CD4-positive, alpha-beta T cell (primary cell): ENCODE measurements at regions not wholly inside any gene's neighbourhood (a gene's known extent, or its start where the extent isn't known, plus 50 kb on each side); places are given as distances from the start of the nearest gene placed in this dataset.

Source experiments
- ATAC-seq: fragments of 200-7000 bp; cut with Tn5 transposase; one replicate; pipeline ENCODE4 v1.10.0; 2022; ENCODE audit warnings: mild to moderate bottlenecking; ENCODE audit not compliant: poor library complexity
- CTCF ChIA-PET: fragments of 350-600 bp; sonication (Branson Sonifier 250); formaldehyde crosslinking; loops from one replicate; lab custom pipeline; 2021; ENCODE audit warnings: antibody characterized with exemption, inconsistent platforms; lab: Charles Lee
- POLR2A ChIA-PET: fragments of 350-600 bp; sonication (Branson Sonifier 250); formaldehyde crosslinking; loops from one replicate; lab custom pipeline; 2021; ENCODE audit warnings: antibody characterized with exemption, inconsistent platforms; lab: Charles Lee
- DNase-seq, 14 experiments: peaks; one replicate each; pipeline ENCODE4 v3.0.0-alpha.2; 2013 to 2020; ENCODE audit warnings: mixed read lengths in 2 of 14
- H3K27ac ChIP-seq, 2 donors: one replicate each; pipeline versions ENCODE4 v1.5.1 to v1.7.0; 2013; ENCODE audit warnings: low read length in 2 of 2, low read depth in 1 of 2, mild to moderate bottlenecking in 1 of 2
- H3K27me3 ChIP-seq, 2 experiments: 1 replicate in 1 of 2; 2 replicates in 1 of 2; pipeline versions ENCODE4 v1.6.1 to v1.7.0; 2013; ENCODE audit warnings: low read length in 2 of 2, control low read depth in 1 of 2, mild to moderate bottlenecking in 1 of 2, moderate library complexity in 1 of 2; ENCODE audit not compliant: insufficient read depth in 2 of 2, control insufficient read depth in 1 of 2
- H3K36me3 ChIP-seq: one replicate; pipeline ENCODE4 v1.6.1; 2013; ENCODE audit warnings: low read length, control low read depth; ENCODE audit not compliant: insufficient read depth
- H3K4me1 ChIP-seq: one replicate; pipeline ENCODE4 v1.6.1; 2013; ENCODE audit warnings: low read length, control low read depth; ENCODE audit not compliant: insufficient read depth
- H3K4me3 ChIP-seq: one replicate; pipeline ENCODE4 v1.5.1; 2013; ENCODE audit warnings: mild to moderate bottlenecking, low read length, moderate library complexity
- H3K9me3 ChIP-seq, 2 experiments: 1 replicate in 1 of 2; 2 replicates in 1 of 2; pipeline versions ENCODE4 v1.6.1 to v1.7.0; 2013; ENCODE audit warnings: low read length in 2 of 2, mild to moderate bottlenecking in 2 of 2, control low read depth in 1 of 2, moderate library complexity in 1 of 2; ENCODE audit not compliant: control insufficient read depth in 1 of 2, insufficient read depth in 1 of 2
- H3K27ac Mint-ChIP-seq: one replicate; pipeline ENCODE4 v1.8.0; 2020; ENCODE audit warnings: mixed read lengths
- H3K27me3 Mint-ChIP-seq: one replicate; pipeline ENCODE4 v1.8.0; 2021; ENCODE audit warnings: mixed read lengths
- H3K36me3 Mint-ChIP-seq: one replicate; pipeline ENCODE4 v1.8.0; 2021; ENCODE audit warnings: low read depth, mixed read lengths
- H3K4me1 Mint-ChIP-seq: one replicate; pipeline ENCODE4 v1.8.0; 2021; ENCODE audit warnings: low read depth, mixed read lengths
- H3K4me3 Mint-ChIP-seq: one replicate; pipeline ENCODE4 v1.8.0; 2020; ENCODE audit warnings: mild to moderate bottlenecking, mixed read lengths
- H3K9me3 Mint-ChIP-seq: one replicate; pipeline ENCODE4 v1.8.0; 2020; ENCODE audit warnings: mixed read lengths
- intact Hi-C, 2 experiments: fragments of 100-400 bp; cut with DNase I in 1 of 2; cut with micrococcal nuclease in 1 of 2; formaldehyde crosslinking; loops; one replicate each; pipeline versions ENCODE4 v1.15.1 to v1.9.0; 2023 to 2025; cut with DNase I, micrococcal nuclease
- TF ChIP-seq, protein P1 (sequence below): fragments of 200-600 bp; IDR thresholded peaks from one replicate; pipeline ENCODE4 v1.8.0; 2022; ENCODE audit warnings: antibody characterized with exemption, mild to moderate bottlenecking

- no peak for ATAC-seq
- Histone ChIP-seq H3K4me1 (no peaks in the 10 kb centered on the region), H3K9me3 (no peaks in the 10 kb centered on the region), H3K36me3 (no peaks in the 10 kb centered on the region), H3K27me3 (peaks cover 0 to 2% of the 10 kb centered on the region in 2 experiments), H3K4me3 (no peak overlapping the region), H3K27ac (no peak overlapping the region)
- ChIA-PET POLR2A (no interaction called here), CTCF (no interaction called here)
- DNase-seq = no peak
- Mint-ChIP-seq H3K36me3 (no peaks in the 10 kb centered on the region), H3K4me1 (no peaks in the 10 kb centered on the region), H3K27me3 (no peaks in the 10 kb centered on the region), H3K4me3 (no peak overlapping the region), H3K9me3 (no peaks in the 10 kb centered on the region), H3K27ac (no peak overlapping the region)
- intact Hi-C loops = no loop called here
- TF ChIP-seq, protein P1, sequence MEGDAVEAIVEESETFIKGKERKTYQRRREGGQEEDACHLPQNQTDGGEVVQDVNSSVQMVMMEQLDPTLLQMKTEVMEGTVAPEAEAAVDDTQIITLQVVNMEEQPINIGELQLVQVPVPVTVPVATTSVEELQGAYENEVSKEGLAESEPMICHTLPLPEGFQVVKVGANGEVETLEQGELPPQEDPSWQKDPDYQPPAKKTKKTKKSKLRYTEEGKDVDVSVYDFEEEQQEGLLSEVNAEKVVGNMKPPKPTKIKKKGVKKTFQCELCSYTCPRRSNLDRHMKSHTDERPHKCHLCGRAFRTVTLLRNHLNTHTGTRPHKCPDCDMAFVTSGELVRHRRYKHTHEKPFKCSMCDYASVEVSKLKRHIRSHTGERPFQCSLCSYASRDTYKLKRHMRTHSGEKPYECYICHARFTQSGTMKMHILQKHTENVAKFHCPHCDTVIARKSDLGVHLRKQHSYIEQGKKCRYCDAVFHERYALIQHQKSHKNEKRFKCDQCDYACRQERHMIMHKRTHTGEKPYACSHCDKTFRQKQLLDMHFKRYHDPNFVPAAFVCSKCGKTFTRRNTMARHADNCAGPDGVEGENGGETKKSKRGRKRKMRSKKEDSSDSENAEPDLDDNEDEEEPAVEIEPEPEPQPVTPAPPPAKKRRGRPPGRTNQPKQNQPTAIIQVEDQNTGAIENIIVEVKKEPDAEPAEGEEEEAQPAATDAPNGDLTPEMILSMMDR = no peak
Observed at GRCh38 chr3:176933704-176934103, 263.6 kb downstream of the TBL1XR1 start.

DNA sequence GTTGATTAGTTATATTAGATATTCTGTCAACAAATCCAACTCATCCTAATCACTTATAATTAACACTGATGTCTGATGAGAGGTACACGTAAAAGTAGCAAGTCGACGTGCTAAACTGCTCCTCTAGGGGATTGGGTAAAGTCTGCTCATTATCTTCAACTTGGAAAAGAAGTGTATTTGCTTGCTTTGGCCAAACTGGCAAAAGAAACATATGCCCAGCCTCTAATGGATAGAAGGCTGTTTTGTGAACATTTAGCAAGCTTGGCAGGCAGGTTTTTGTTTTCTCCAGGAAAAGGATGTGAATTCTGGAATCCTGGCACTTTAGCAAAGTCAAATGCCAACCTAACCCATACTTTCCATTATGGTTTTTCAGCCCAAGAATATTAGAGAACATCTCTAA is 264.8 kb downstream of the TBL1XR1 start:
- H3K27ac ChIP-seq = no peak overlapping the region
- Mint-ChIP-seq H3K27me3 (no peaks in the 10 kb centered on the region), H3K4me3 (no peak overlapping the region), H3K9me3 (no peaks in the 10 kb centered on the region), H3K36me3 (no peaks in the 10 kb centered on the region), H3K4me1 (no peaks in the 10 kb centered on the region), H3K27ac (no peak overlapping the region)
- H3K4me1 ChIP-seq = no peaks in the 10 kb centered on the region
- H3K27me3 ChIP-seq = peaks cover 0 to 2% of the 10 kb centered on the region in 2 experiments
- H3K9me3 ChIP-seq = no peaks in the 10 kb centered on the region
- H3K4me3 ChIP-seq = no peak overlapping the region
- ChIA-PET POLR2A (no interaction called here), CTCF (no interaction called here)
- intact Hi-C loops = no loop called here
- TF ChIP-seq, protein P1 = no peak
- no peak for ATAC-seq
- H3K36me3 ChIP-seq = no peaks in the 10 kb centered on the region
- DNase-seq = no peak

GRCh38 chr3:176931991-176932390 is 265.3 kb downstream of the TBL1XR1 start:
- DNase-seq (no peak), ATAC-seq (no peak)
- POLR2A ChIA-PET = no interaction called here
- Histone ChIP-seq H3K4me3 (no peak overlapping the region), H3K36me3 (no peaks in the 10 kb centered on the region), H3K27ac (no peak overlapping the region), H3K27me3 (peaks cover 0 to 2% of the 10 kb centered on the region in 2 experiments), H3K9me3 (no peaks in the 10 kb centered on the region), H3K4me1 (no peaks in the 10 kb centered on the region)
- Mint-ChIP-seq H3K4me1 (no peaks in the 10 kb centered on the region), H3K27me3 (no peaks in the 10 kb centered on the region), H3K9me3 (no peaks in the 10 kb centered on the region), H3K27ac (no peak overlapping the region), H3K36me3 (no peaks in the 10 kb centered on the region), H3K4me3 (no peak overlapping the region)
- intact Hi-C loops = no loop called here
- TF ChIP-seq, protein P1 = no peak
- CTCF ChIA-PET = no interaction called here
